ENCODE measurements at regions not wholly inside any gene's neighbourhood (a gene's known extent, or its start where the extent isn't known, plus 50 kb on each side); places are given as distances from the start of the nearest gene placed in this dataset.

DNA sequence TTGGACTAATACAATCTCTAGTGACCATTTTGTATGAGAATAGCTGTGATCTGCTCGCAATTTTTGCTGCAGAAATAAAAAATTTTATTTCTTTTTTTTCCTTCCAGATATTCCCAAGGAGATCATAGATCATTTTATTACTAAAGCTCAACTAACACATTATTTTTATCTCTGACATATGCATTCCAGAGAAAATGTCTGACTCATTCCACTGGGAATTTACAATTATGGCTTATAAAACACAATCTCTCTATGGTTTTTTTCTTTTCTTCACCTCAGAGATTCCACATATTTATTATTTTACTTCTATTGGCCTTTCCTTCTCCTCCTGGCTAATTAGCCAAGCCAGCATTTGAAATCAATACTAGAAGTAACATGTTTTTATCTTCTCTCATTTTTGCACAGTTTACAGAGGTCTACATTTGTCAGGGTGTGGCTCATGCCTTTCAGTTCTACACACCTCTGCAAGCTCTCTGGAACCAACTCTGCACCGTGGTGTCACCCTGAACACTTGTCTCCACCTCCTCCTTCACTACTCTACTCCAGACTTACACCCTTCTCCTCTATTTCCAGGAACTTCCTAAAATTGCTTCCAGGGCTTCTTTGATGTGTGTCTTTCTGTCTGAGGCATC, 59.8 kb upstream of the GPM6A start:
- ChIA-PET CTCF (no interaction called here), POLR2A (no interaction called here)

DNA sequence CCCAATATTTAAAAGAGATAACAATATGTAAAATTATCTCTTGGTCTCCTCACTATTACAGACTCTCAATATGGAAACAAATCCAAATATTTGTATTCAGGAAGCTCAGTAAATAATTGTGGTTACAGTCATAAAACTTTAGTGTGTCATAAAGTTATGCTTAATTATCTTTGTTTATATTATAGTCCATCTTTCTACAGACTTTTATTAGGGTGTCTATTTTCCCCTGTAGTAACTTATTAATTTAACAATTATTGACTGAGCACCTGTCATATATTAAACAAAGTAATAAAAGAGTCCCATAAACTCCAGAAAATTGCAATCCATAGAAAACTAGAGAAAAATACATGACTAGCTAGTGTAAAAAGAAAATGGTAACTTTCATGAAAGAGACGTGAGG, 61.6 kb upstream of the GPM6A start:
- ChIA-PET CTCF (no interaction called here), POLR2A (no interaction called here)
- TF ChIP-seq ARNT (IDR thresholded peaks at IDR 0.05) (no peak), BHLHE40 (IDR thresholded peaks at IDR 0.05; ENCODE audit: borderline replicate concordance) (no peak), CTBP1 (IDR thresholded peaks at IDR 0.05; ENCODE audit: borderline replicate concordance) (no peak), FOXK2 (IDR thresholded peaks at IDR 0.05) (no peak), L3MBTL2 (conservative IDR thresholded peaks at IDR 0.05) (no peak), SUZ12 (IDR thresholded peaks at IDR 0.05) (no peak), SP1 (IDR thresholded peaks at IDR 0.05) (no peak), LEF1 (IDR thresholded peaks at IDR 0.05; ENCODE audit: borderline replicate concordance) (no peak), FOXM1 (IDR thresholded peaks at IDR 0.05; ENCODE audit: borderline replicate concordance) (no peak), FOXA1 (IDR thresholded peaks at IDR 0.05) (no peak), ZNF384 (IDR thresholded peaks at IDR 0.05) (no peak), HDGF (IDR thresholded peaks at IDR 0.05; ENCODE audit: borderline replicate concordance) (no peak), NFRKB (IDR thresholded peaks at IDR 0.05) (no peak), ELF4 (IDR thresholded peaks at IDR 0.05) (no peak), TARDBP (IDR thresholded peaks at IDR 0.05) (no peak)
- TF ChIP-seq, protein P1, sequence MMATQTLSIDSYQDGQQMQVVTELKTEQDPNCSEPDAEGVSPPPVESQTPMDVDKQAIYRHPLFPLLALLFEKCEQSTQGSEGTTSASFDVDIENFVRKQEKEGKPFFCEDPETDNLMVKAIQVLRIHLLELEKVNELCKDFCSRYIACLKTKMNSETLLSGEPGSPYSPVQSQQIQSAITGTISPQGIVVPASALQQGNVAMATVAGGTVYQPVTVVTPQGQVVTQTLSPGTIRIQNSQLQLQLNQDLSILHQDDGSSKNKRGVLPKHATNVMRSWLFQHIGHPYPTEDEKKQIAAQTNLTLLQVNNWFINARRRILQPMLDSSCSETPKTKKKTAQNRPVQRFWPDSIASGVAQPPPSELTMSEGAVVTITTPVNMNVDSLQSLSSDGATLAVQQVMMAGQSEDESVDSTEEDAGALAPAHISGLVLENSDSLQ (IDR thresholded peaks at IDR 0.05), result no peak

More for the DNA sequence above, 59.8 kb upstream of the GPM6A start:
- no peak for DNase-seq (ENCODE audit: extremely low spot score)
- no peak for TF ChIP-seq LEF1 (IDR thresholded peaks at IDR 0.05; ENCODE audit: borderline replicate concordance)
- no peak for TF ChIP-seq ELF4 (IDR thresholded peaks at IDR 0.05)
- no peak for TF ChIP-seq NFRKB (IDR thresholded peaks at IDR 0.05)
- TF ChIP-seq FOXK2 (IDR thresholded peaks at IDR 0.05), result no peak
- TF ChIP-seq SUZ12 (IDR thresholded peaks at IDR 0.05), result no peak
- TF ChIP-seq FOXM1 (IDR thresholded peaks at IDR 0.05; ENCODE audit: borderline replicate concordance), result no peak
- TF ChIP-seq SP1 (IDR thresholded peaks at IDR 0.05), result no peak
- no peak for TF ChIP-seq CTBP1 (IDR thresholded peaks at IDR 0.05; ENCODE audit: borderline replicate concordance)

DNA sequence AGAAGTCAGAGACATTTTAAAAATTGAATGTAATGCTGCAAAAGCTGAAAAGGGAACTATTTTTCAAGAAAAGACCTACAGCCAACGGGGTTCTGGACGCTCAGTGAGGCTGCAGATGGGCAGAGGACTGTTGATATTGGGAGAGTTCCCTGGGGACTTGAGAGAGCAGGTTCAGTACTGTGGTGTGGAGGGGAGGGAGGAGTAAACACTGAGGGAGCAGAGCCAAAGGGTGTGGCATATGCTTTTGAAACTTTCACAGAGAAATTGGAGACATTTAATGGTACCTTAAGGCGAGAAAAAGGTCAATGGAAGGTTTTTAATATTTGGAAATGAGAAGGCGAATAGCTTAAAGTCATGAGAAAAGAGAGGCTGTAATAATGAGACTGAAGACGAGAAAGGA, 62.2 kb upstream of the GPM6A start:
- ChIA-PET POLR2A (no interaction called here), CTCF (no interaction called here)
- TF ChIP-seq ELF4 (IDR thresholded peaks at IDR 0.05) (no peak), FOXA1 (IDR thresholded peaks at IDR 0.05) (no peak), L3MBTL2 (conservative IDR thresholded peaks at IDR 0.05) (no peak), CTBP1 (IDR thresholded peaks at IDR 0.05; ENCODE audit: borderline replicate concordance) (no peak), SP1 (IDR thresholded peaks at IDR 0.05) (no peak), SUZ12 (IDR thresholded peaks at IDR 0.05) (no peak), ARNT (IDR thresholded peaks at IDR 0.05) (no peak), LEF1 (IDR thresholded peaks at IDR 0.05; ENCODE audit: borderline replicate concordance) (no peak), FOXK2 (IDR thresholded peaks at IDR 0.05) (no peak), ZNF384 (IDR thresholded peaks at IDR 0.05) (no peak), NFRKB (IDR thresholded peaks at IDR 0.05) (no peak), FOXM1 (IDR thresholded peaks at IDR 0.05; ENCODE audit: borderline replicate concordance) (no peak), BHLHE40 (IDR thresholded peaks at IDR 0.05; ENCODE audit: borderline replicate concordance) (no peak), HDGF (IDR thresholded peaks at IDR 0.05; ENCODE audit: borderline replicate concordance) (no peak), TARDBP (IDR thresholded peaks at IDR 0.05) (no peak)
- TF ChIP-seq, protein P1 (IDR thresholded peaks at IDR 0.05), result no peak
- DNase-seq (ENCODE audit: extremely low spot score), result no peak

More for the DNA sequence above, 61.6 kb upstream of the GPM6A start:
- DNase-seq (ENCODE audit: extremely low spot score), result no peak

DNA sequence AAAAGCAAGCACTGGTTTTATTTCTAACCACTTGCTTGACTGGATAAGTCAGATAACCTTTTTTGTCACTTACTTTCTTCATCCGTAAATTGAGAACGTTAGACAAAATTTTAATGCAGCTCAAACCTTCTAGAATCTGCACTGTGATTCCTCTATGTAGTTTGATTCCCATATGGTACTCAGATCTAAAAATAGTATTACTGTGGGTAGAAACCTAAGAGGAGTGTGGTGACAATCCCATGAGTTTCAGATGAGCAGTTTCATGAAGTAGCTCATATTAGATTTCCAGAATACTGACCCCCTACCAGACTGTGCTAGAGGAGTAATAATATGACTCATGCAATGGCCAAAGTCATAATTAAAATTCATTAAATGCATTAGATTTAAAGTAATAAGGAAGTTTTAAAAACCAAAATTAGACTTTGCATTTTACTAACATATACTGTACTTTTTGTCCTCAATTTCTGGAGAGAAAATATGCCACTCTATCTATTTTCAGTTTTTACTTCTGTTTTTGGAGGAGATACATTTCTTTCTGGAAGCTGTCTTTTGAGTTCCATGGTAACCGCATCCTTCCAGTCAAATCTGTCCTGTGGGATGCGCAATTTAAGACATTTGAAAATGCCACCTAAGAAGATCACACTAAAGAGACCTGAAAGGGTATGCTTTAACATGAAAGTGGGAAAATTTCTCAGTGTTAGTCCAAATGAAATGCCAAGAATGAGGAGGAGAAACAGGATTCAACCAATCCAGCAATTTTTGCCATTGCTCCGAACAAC, 64.1 kb upstream of the GPM6A start:
- ChIA-PET CTCF (no interaction called here), POLR2A (no interaction called here)
- TF ChIP-seq TARDBP (IDR thresholded peaks at IDR 0.05) (no peak), NFRKB (IDR thresholded peaks at IDR 0.05) (no peak), FOXA1 (IDR thresholded peaks at IDR 0.05) (no peak), ELF4 (IDR thresholded peaks at IDR 0.05) (no peak), CTBP1 (IDR thresholded peaks at IDR 0.05; ENCODE audit: borderline replicate concordance) (no peak), ZNF384 (IDR thresholded peaks at IDR 0.05) (no peak), FOXK2 (IDR thresholded peaks at IDR 0.05) (no peak), L3MBTL2 (conservative IDR thresholded peaks at IDR 0.05) (no peak), LEF1 (IDR thresholded peaks at IDR 0.05; ENCODE audit: borderline replicate concordance) (no peak), ARNT (IDR thresholded peaks at IDR 0.05) (no peak)
- TF ChIP-seq, protein P1 (IDR thresholded peaks at IDR 0.05), result no peak
- no peak for DNase-seq (ENCODE audit: extremely low spot score)

DNA sequence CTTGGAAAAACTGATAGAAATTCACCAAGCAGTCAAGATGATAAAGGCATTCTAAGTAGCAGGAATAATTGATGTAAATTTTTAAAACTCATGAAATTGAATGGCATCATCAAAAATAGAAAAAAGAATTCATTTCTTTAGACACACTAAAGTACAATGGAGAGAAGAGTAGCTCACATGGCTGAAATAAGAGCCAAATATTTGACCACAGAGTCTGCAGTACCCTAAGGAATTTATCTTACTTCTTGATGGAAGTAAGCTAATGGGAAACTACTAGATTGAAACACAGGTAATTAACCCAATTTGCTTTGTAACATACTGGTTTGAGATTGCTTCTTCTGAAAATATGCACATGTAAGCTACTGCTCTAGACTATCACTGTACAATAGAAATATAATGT, 70.8 kb upstream of the GPM6A start:
- no peak for DNase-seq (ENCODE audit: extremely low spot score)
- ChIA-PET POLR2A (no interaction called here), CTCF (no interaction called here)
- TF ChIP-seq HDGF (IDR thresholded peaks at IDR 0.05; ENCODE audit: borderline replicate concordance), result no peak
- TF ChIP-seq SP1 (IDR thresholded peaks at IDR 0.05), result no peak
- TF ChIP-seq ELF4 (IDR thresholded peaks at IDR 0.05), result no peak
- TF ChIP-seq SUZ12 (IDR thresholded peaks at IDR 0.05), result no peak
- no peak for TF ChIP-seq ZNF384 (IDR thresholded peaks at IDR 0.05)
- no peak for TF ChIP-seq LEF1 (IDR thresholded peaks at IDR 0.05; ENCODE audit: borderline replicate concordance)
- TF ChIP-seq BHLHE40 (IDR thresholded peaks at IDR 0.05; ENCODE audit: borderline replicate concordance), result no peak

DNA sequence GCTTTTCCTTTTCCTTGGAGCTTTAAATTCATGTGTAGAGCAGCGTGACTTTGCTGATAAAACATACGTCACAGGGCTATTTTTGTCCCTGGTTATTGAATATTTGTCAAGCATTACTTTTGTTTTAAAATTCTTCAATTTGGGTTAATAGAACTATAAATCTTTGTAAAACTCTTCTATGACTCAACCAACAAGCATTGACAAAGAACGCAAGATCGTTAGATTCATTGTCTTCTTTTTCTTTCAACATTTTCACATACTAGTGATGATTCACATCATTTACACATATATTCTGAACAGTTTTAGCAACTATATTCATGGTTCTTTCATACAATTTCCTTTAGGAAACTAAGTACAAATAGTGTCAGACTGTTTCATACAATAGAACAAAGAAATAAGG, 72.0 kb upstream of the GPM6A start:
- TF ChIP-seq HDGF (IDR thresholded peaks at IDR 0.05; ENCODE audit: borderline replicate concordance) (no peak), ELF4 (IDR thresholded peaks at IDR 0.05) (no peak), BHLHE40 (IDR thresholded peaks at IDR 0.05; ENCODE audit: borderline replicate concordance) (no peak), NFRKB (IDR thresholded peaks at IDR 0.05) (no peak), ZNF384 (IDR thresholded peaks at IDR 0.05) (no peak), SUZ12 (IDR thresholded peaks at IDR 0.05) (no peak), CTBP1 (IDR thresholded peaks at IDR 0.05; ENCODE audit: borderline replicate concordance) (no peak), LEF1 (IDR thresholded peaks at IDR 0.05; ENCODE audit: borderline replicate concordance) (no peak), L3MBTL2 (conservative IDR thresholded peaks at IDR 0.05) (no peak), FOXA1 (IDR thresholded peaks at IDR 0.05) (no peak), FOXK2 (IDR thresholded peaks at IDR 0.05) (no peak), TARDBP (IDR thresholded peaks at IDR 0.05) (no peak), ARNT (IDR thresholded peaks at IDR 0.05) (no peak)
- TF ChIP-seq, protein P1 (IDR thresholded peaks at IDR 0.05), result no peak
- DNase-seq (ENCODE audit: extremely low spot score), result no peak
- ChIA-PET POLR2A (no interaction called here), CTCF (no interaction called here)

All from HEK293T (cell line).